Astrocyte (in vitro differentiated cells and primary cell): ENCODE measurements at regions not wholly inside any gene's neighbourhood (a gene's known extent, or its start where the extent isn't known, plus 50 kb on each side); places are given as distances from the start of the nearest gene placed in this dataset.
A peak's percentile ranks its signal among the peaks of the same experiment; 100 is the strongest.

ENCODE experiments used
- DNase-seq: peaks from one replicate; pipeline ENCODE4 v3.0.0-alpha.2; 2010; ENCODE audit warnings: low read depth
- FAIRE-seq: peaks from 2 replicates; lab custom pipeline; 2011; peaks lifted over from hg19 to GRCh38; lab: Jason Lieb, UNC
- H2AFZ ChIP-seq: 2 replicates; pipeline ENCODE4 v1.6.0; 2012; ENCODE audit warnings: low read depth, low read length, inconsistent platforms
- H3K27ac ChIP-seq: 2 replicates; pipeline ENCODE4 v1.5.1; 2011; ENCODE audit warnings: low read depth, low read length, inconsistent platforms
- H3K27me3 ChIP-seq: 2 replicates; pipeline ENCODE4 v1.6.0; 2011; ENCODE audit warnings: low read length, inconsistent platforms; ENCODE audit not compliant: insufficient read depth
- H3K36me3 ChIP-seq: 2 replicates; pipeline ENCODE4 v1.5.1; 2011; ENCODE audit warnings: low read length, inconsistent platforms; ENCODE audit not compliant: insufficient read depth
- H3K4me1 ChIP-seq: 2 replicates; pipeline ENCODE4 v1.5.1; 2011; ENCODE audit warnings: low read length, inconsistent platforms; ENCODE audit not compliant: insufficient read depth
- H3K4me2 ChIP-seq: 2 replicates; pipeline ENCODE4 v1.6.0; 2012; ENCODE audit warnings: low read length, inconsistent platforms
- H3K4me3 ChIP-seq: 2 replicates; pipeline ENCODE4 v1.5.1; 2011; ENCODE audit warnings: low read depth, mild to moderate bottlenecking, low read length, inconsistent platforms; ENCODE audit not compliant: insufficient read depth
- H3K79me2 ChIP-seq: 2 replicates; pipeline ENCODE4 v1.6.0; 2012; ENCODE audit warnings: mild to moderate bottlenecking, low read length, inconsistent platforms; ENCODE audit not compliant: insufficient read depth
- H3K9ac ChIP-seq: 2 replicates; pipeline ENCODE4 v1.6.0; 2012; ENCODE audit warnings: mild to moderate bottlenecking, low read length, inconsistent platforms
- H3K9me3 ChIP-seq: 2 replicates; pipeline ENCODE4 v1.5.1; 2012; ENCODE audit warnings: low read depth, mild to moderate bottlenecking, low read length, inconsistent platforms; ENCODE audit not compliant: insufficient read depth
- H4K20me1 ChIP-seq: 2 replicates; pipeline ENCODE4 v1.6.0; 2012; ENCODE audit warnings: low read length, inconsistent platforms; ENCODE audit not compliant: insufficient read depth
- H3K27ac Mint-ChIP-seq: one replicate; pipeline ENCODE4 v1.8.0; 2021; ENCODE audit warnings: mild to moderate bottlenecking, mixed read lengths; ENCODE audit not compliant: unreplicated experiment
- H3K27me3 Mint-ChIP-seq: one replicate; pipeline ENCODE4 v1.8.0; 2021; ENCODE audit warnings: low read depth, mixed read lengths; ENCODE audit not compliant: unreplicated experiment
- H3K36me3 Mint-ChIP-seq: one replicate; pipeline ENCODE4 v1.8.0; 2021; ENCODE audit warnings: low read depth, mixed read lengths; ENCODE audit not compliant: unreplicated experiment
- H3K4me1 Mint-ChIP-seq: one replicate; pipeline ENCODE4 v1.8.0; 2021; ENCODE audit warnings: low read depth, mixed read lengths; ENCODE audit not compliant: unreplicated experiment
- H3K4me3 Mint-ChIP-seq: one replicate; pipeline ENCODE4 v1.8.0; 2021; ENCODE audit warnings: mild to moderate bottlenecking, moderate library complexity, mixed read lengths; ENCODE audit not compliant: unreplicated experiment
- H3K9me3 Mint-ChIP-seq: one replicate; pipeline ENCODE4 v1.8.0; 2021; ENCODE audit warnings: mild to moderate bottlenecking, mixed read lengths; ENCODE audit not compliant: unreplicated experiment
- CTCF ChIP-seq: IDR thresholded peaks from 2 replicates; pipeline ENCODE4 v1.5.1; 2011; ENCODE audit warnings: low read depth, mild to moderate bottlenecking, inconsistent platforms, low read length, moderate library complexity; ENCODE audit not compliant: insufficient read depth
- EZH2 ChIP-seq: IDR thresholded peaks from 2 replicates; pipeline ENCODE4 v1.6.1; 2012; ENCODE audit warnings: mild to moderate bottlenecking, low read length, inconsistent platforms; ENCODE audit not compliant: insufficient read depth

GRCh38 chr13:31908696-31909411, 122.7 kb upstream of the FRY start:
- FAIRE-seq = no peak

DNA sequence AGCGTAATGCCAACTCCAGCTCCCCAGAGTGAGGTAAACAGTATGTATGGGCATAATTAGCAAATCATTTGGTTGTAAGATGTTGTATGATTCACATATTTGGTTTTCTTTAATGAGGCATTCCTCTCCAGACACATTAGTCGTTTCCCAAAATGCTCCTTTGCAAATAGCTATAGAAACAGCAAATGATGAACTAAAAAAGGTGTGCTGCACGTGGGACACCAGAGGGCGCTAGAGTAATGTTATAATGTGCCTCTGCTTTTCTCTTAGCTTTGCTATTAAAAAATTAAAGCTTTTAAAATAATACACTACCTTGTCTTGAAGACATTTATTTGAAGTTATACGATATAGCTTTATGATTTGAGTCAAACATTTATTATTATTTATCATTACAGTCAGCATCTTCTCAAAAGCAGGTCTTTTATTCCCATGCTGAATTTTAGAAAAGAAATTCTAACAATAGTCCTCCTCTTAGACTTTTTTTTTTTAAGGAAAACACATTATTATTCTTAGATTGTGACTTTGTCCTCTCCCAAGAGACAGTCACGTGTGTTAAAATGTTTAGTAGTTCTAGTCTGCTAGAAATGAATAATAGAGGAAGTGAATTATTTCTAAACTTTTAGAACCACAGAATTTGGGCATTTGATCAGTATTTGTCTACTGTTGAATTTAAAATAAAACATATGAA, 121.6 kb upstream of the FRY start:
- Histone ChIP-seq H4K20me1 (no peaks in the 10 kb centered on the region), H3K27me3 (peaks cover 2% of the 10 kb centered on the region), H3K9ac (no peak overlapping the region), H3K4me1 (no peaks in the 10 kb centered on the region), H3K4me3 (no peak overlapping the region), H3K36me3 (no peaks in the 10 kb centered on the region), H3K4me2 (no peak overlapping the region), H2AFZ (no peak overlapping the region), H3K79me2 (no peaks in the 10 kb centered on the region), H3K27ac (no peak overlapping the region), H3K9me3 (no peaks in the 10 kb centered on the region)
- H3K36me3 Mint-ChIP-seq = no peaks in the 10 kb centered on the region
- TF ChIP-seq CTCF (peak; percentile 94), EZH2 (no peak)
- no peak for FAIRE-seq
- H3K27ac Mint-ChIP-seq = no peak overlapping the region
- no peaks in the 10 kb centered on the region for H3K4me1 Mint-ChIP-seq
- H3K9me3 Mint-ChIP-seq = no peaks in the 10 kb centered on the region
- peaks cover 14% of the 10 kb centered on the region for H3K27me3 Mint-ChIP-seq
- no peak overlapping the region for H3K4me3 Mint-ChIP-seq
- peak; percentile 23 for DNase-seq

More at GRCh38 chr13:31908696-31909411, 122.7 kb upstream of the FRY start:
- Histone ChIP-seq H3K9me3 (no peaks in the 10 kb centered on the region), H4K20me1 (no peaks in the 10 kb centered on the region), H3K9ac (no peak overlapping the region), H3K79me2 (no peaks in the 10 kb centered on the region), H3K4me3 (no peak overlapping the region), H3K36me3 (no peaks in the 10 kb centered on the region), H2AFZ (no peak overlapping the region), H3K4me2 (no peak overlapping the region), H3K4me1 (no peaks in the 10 kb centered on the region), H3K27me3 (peaks cover 2% of the 10 kb centered on the region), H3K27ac (no peak overlapping the region)
- no peaks in the 10 kb centered on the region for H3K36me3 Mint-ChIP-seq
- H3K4me1 Mint-ChIP-seq = no peaks in the 10 kb centered on the region
- no peak overlapping the region for H3K27ac Mint-ChIP-seq
- H3K27me3 Mint-ChIP-seq = peaks cover 14% of the 10 kb centered on the region
- no peak for DNase-seq
- TF ChIP-seq EZH2 (no peak), CTCF (no peak)
- no peak overlapping the region for H3K4me3 Mint-ChIP-seq
- H3K9me3 Mint-ChIP-seq = no peaks in the 10 kb centered on the region

GRCh38 chr13:31910633-31911032, 120.9 kb upstream of the FRY start:
- Mint-ChIP-seq H3K27me3 (peaks cover 14% of the 10 kb centered on the region), H3K4me1 (no peaks in the 10 kb centered on the region), H3K27ac (no peak overlapping the region), H3K36me3 (no peaks in the 10 kb centered on the region), H3K9me3 (no peaks in the 10 kb centered on the region), H3K4me3 (no peak overlapping the region)
- Histone ChIP-seq H3K4me3 (no peak overlapping the region), H3K9ac (no peak overlapping the region), H3K27ac (no peak overlapping the region), H3K27me3 (peaks cover 2% of the 10 kb centered on the region), H3K4me2 (no peak overlapping the region), H3K9me3 (no peaks in the 10 kb centered on the region), H4K20me1 (no peaks in the 10 kb centered on the region), H2AFZ (no peak overlapping the region), H3K4me1 (no peaks in the 10 kb centered on the region), H3K79me2 (no peaks in the 10 kb centered on the region), H3K36me3 (no peaks in the 10 kb centered on the region)
- DNase-seq (no peak), FAIRE-seq (no peak)
- TF ChIP-seq CTCF (no peak), EZH2 (no peak)
